ENCODE measurements at regions not wholly inside any gene's neighbourhood (a gene's known extent, or its start where the extent isn't known, plus 50 kb on each side); places are given as distances from the start of the nearest gene placed in this dataset.

GRCh38 chr12:102757154-102757881, 159.7 kb downstream of the PAH start:
- TF ChIP-seq, protein P1, sequence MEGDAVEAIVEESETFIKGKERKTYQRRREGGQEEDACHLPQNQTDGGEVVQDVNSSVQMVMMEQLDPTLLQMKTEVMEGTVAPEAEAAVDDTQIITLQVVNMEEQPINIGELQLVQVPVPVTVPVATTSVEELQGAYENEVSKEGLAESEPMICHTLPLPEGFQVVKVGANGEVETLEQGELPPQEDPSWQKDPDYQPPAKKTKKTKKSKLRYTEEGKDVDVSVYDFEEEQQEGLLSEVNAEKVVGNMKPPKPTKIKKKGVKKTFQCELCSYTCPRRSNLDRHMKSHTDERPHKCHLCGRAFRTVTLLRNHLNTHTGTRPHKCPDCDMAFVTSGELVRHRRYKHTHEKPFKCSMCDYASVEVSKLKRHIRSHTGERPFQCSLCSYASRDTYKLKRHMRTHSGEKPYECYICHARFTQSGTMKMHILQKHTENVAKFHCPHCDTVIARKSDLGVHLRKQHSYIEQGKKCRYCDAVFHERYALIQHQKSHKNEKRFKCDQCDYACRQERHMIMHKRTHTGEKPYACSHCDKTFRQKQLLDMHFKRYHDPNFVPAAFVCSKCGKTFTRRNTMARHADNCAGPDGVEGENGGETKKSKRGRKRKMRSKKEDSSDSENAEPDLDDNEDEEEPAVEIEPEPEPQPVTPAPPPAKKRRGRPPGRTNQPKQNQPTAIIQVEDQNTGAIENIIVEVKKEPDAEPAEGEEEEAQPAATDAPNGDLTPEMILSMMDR (IDR thresholded peaks at IDR 0.05; ENCODE audit: extremely low read depth in 1 of 2, insufficient read depth in 1 of 2, low read depth in 1 of 2, low read length in 2 of 2), result no peak
- no peak for TF ChIP-seq EZH2 (IDR thresholded peaks at IDR 0.05; ENCODE audit: borderline replicate concordance, low read depth, low read length, severe bottlenecking)

Measured in endothelial cell of umbilical vein (primary cell).